Rectal smooth muscle tissue (tissue), 1 donor: ENCODE measurements at regions not wholly inside any gene's neighbourhood (a gene's known extent, or its start where the extent isn't known, plus 50 kb on each side); places are given as distances from the start of the nearest gene placed in this dataset.

Source experiments
- H3K27ac ChIP-seq: one replicate; pipeline ENCODE4 v1.7.0; 2013; ENCODE audit warnings: low read depth, low read length, inconsistent platforms
- H3K27me3 ChIP-seq: one replicate; pipeline ENCODE4 v1.7.0; 2013; ENCODE audit warnings: low read length; ENCODE audit not compliant: control insufficient read depth, insufficient read depth
- H3K36me3 ChIP-seq: one replicate; pipeline ENCODE4 v1.7.0; 2013; ENCODE audit warnings: low read length; ENCODE audit not compliant: control insufficient read depth, insufficient read depth
- H3K4me1 ChIP-seq: one replicate; pipeline ENCODE4 v1.7.0; 2013; ENCODE audit warnings: low read length; ENCODE audit not compliant: control insufficient read depth, insufficient read depth
- H3K4me3 ChIP-seq: one replicate; pipeline ENCODE4 v1.7.0; 2013; ENCODE audit warnings: low read length
- H3K9ac ChIP-seq: one replicate; pipeline ENCODE4 v1.7.0; 2013; ENCODE audit warnings: low read length

GRCh38 chr14:97490521-97491070 is 693.4 kb downstream of the VRK1 start:
- no peak overlapping the region for H3K9ac ChIP-seq
- no peaks in the 10 kb centered on the region for H3K4me1 ChIP-seq
- H3K27ac ChIP-seq: no peak overlapping the region
- H3K36me3 ChIP-seq: no peaks in the 10 kb centered on the region
- no peak overlapping the region for H3K4me3 ChIP-seq
- H3K27me3 ChIP-seq: no peaks in the 10 kb centered on the region

- H3K27me3 ChIP-seq: no peaks in the 10 kb centered on the region
- no peak overlapping the region for H3K27ac ChIP-seq
- H3K9ac ChIP-seq: no peak overlapping the region
These were observed 694.5 kb downstream of the VRK1 start for GRCh38 chr14:97491697-97492096.

GRCh38 chr14:97499790-97500481 is 702.8 kb downstream of the VRK1 start:
- no peaks in the 10 kb centered on the region for H3K4me1 ChIP-seq
- H3K9ac ChIP-seq: no peak overlapping the region
- no peak overlapping the region for H3K4me3 ChIP-seq
- no peaks in the 10 kb centered on the region for H3K27me3 ChIP-seq
- no peak overlapping the region for H3K27ac ChIP-seq
- no peaks in the 10 kb centered on the region for H3K36me3 ChIP-seq

More at GRCh38 chr14:97491697-97492096, 694.5 kb downstream of the VRK1 start:
- Histone ChIP-seq H3K4me3 (no peak overlapping the region), H3K4me1 (no peaks in the 10 kb centered on the region), H3K36me3 (no peaks in the 10 kb centered on the region)

GRCh38 chr14:97506626-97507025 is 709.4 kb downstream of the VRK1 start:
- H3K27me3 ChIP-seq: no peaks in the 10 kb centered on the region
- H3K4me1 ChIP-seq: no peaks in the 10 kb centered on the region
- no peak overlapping the region for H3K27ac ChIP-seq
- H3K9ac ChIP-seq: no peak overlapping the region
- no peaks in the 10 kb centered on the region for H3K36me3 ChIP-seq
- no peak overlapping the region for H3K4me3 ChIP-seq

GRCh38 chr14:97513891-97514290 is 716.7 kb downstream of the VRK1 start:
- H3K27me3 ChIP-seq: no peaks in the 10 kb centered on the region
- H3K36me3 ChIP-seq: no peaks in the 10 kb centered on the region
- H3K4me1 ChIP-seq: no peaks in the 10 kb centered on the region
- no peak overlapping the region for H3K9ac ChIP-seq
- H3K27ac ChIP-seq: no peak overlapping the region
- no peak overlapping the region for H3K4me3 ChIP-seq

- no peak overlapping the region for H3K9ac ChIP-seq
- H3K4me3 ChIP-seq: no peak overlapping the region
- H3K27ac ChIP-seq: no peak overlapping the region
- no peaks in the 10 kb centered on the region for H3K36me3 ChIP-seq
- H3K4me1 ChIP-seq: no peaks in the 10 kb centered on the region
- no peaks in the 10 kb centered on the region for H3K27me3 ChIP-seq
These were observed 720.5 kb downstream of the VRK1 start for GRCh38 chr14:97517566-97518234.

GRCh38 chr14:97523936-97524335 is 726.8 kb downstream of the VRK1 start:
- H3K36me3 ChIP-seq: no peaks in the 10 kb centered on the region
- no peaks in the 10 kb centered on the region for H3K27me3 ChIP-seq
- H3K4me1 ChIP-seq: no peaks in the 10 kb centered on the region
- no peak overlapping the region for H3K4me3 ChIP-seq
- H3K9ac ChIP-seq: no peak overlapping the region
- no peak overlapping the region for H3K27ac ChIP-seq

- Histone ChIP-seq H3K4me3 (no peak overlapping the region), H3K9ac (no peak overlapping the region), H3K36me3 (no peaks in the 10 kb centered on the region), H3K27ac (no peak overlapping the region), H3K4me1 (no peaks in the 10 kb centered on the region), H3K27me3 (no peaks in the 10 kb centered on the region)
These were observed 727.6 kb downstream of the VRK1 start for GRCh38 chr14:97524589-97525319.

- Histone ChIP-seq H3K4me1 (no peaks in the 10 kb centered on the region), H3K27ac (no peak overlapping the region), H3K27me3 (no peaks in the 10 kb centered on the region), H3K9ac (no peak overlapping the region), H3K36me3 (no peaks in the 10 kb centered on the region), H3K4me3 (no peak overlapping the region)
These were observed 730.8 kb downstream of the VRK1 start for GRCh38 chr14:97527993-97528392.

GRCh38 chr14:97532052-97532451 is 734.9 kb downstream of the VRK1 start:
- Histone ChIP-seq H3K36me3 (no peaks in the 10 kb centered on the region), H3K4me3 (no peak overlapping the region), H3K4me1 (no peaks in the 10 kb centered on the region), H3K9ac (no peak overlapping the region), H3K27ac (no peak overlapping the region), H3K27me3 (no peaks in the 10 kb centered on the region)

GRCh38 chr14:97536421-97536820 is 739.2 kb downstream of the VRK1 start:
- H3K27me3 ChIP-seq: no peaks in the 10 kb centered on the region
- no peaks in the 10 kb centered on the region for H3K36me3 ChIP-seq

GRCh38 chr14:97538749-97539410 is 741.7 kb downstream of the VRK1 start:
- H3K36me3 ChIP-seq: no peaks in the 10 kb centered on the region
- no peaks in the 10 kb centered on the region for H3K4me1 ChIP-seq
- H3K27me3 ChIP-seq: no peaks in the 10 kb centered on the region
- H3K27ac ChIP-seq: no peak overlapping the region
- H3K9ac ChIP-seq: no peak overlapping the region
- H3K4me3 ChIP-seq: no peak overlapping the region

More at GRCh38 chr14:97536421-97536820, 739.2 kb downstream of the VRK1 start:
- Histone ChIP-seq H3K4me3 (no peak overlapping the region), H3K27ac (no peak overlapping the region), H3K4me1 (no peaks in the 10 kb centered on the region), H3K9ac (no peak overlapping the region)
